GM23248 (cell line): ENCODE measurements at regions not wholly inside any gene's neighbourhood (a gene's known extent, or its start where the extent isn't known, plus 50 kb on each side); places are given as distances from the start of the nearest gene placed in this dataset.
A peak's percentile ranks its signal among the peaks of the same experiment; 100 is the strongest.

Experiments
- DNase-seq: peaks from one replicate; pipeline ENCODE4 v3.0.0-alpha.2; 2015
- H2AFZ ChIP-seq: fragments of 200-600 bp; sonication (generic); 2 replicates; pipeline ENCODE4 v1.6.1; 2016; ENCODE audit warnings: antibody characterized with exemption
- H3F3A ChIP-seq: fragments of 200-600 bp; sonication (generic); 2 replicates; pipeline ENCODE4 v1.6.1; 2016; ENCODE audit warnings: mild to moderate bottlenecking, antibody characterized with exemption, mixed run types; ENCODE audit not compliant: insufficient read depth
- H3K27ac ChIP-seq: fragments of 200-600 bp; sonication (generic); 2 replicates; pipeline ENCODE4 v1.5.1; 2016; ENCODE audit warnings: mild to moderate bottlenecking
- H3K27me3 ChIP-seq: fragments of 200-600 bp; sonication (generic); replicated peaks from 2 replicates; pipeline ENCODE4 v1.6.1; 2016; ENCODE audit warnings: mild to moderate bottlenecking; ENCODE audit not compliant: insufficient read depth
- H3K36me3 ChIP-seq: fragments of 200-600 bp; sonication (generic); 2 replicates; pipeline ENCODE4 v1.6.1; 2016; ENCODE audit warnings: low read depth, mild to moderate bottlenecking
- H3K4me1 ChIP-seq: fragments of 200-600 bp; sonication (generic); 2 replicates; pipeline ENCODE4 v1.6.1; 2016; ENCODE audit warnings: mild to moderate bottlenecking; ENCODE audit not compliant: insufficient read depth
- H3K4me2 ChIP-seq: fragments of 200-600 bp; sonication (generic); one replicate; pipeline ENCODE4 v1.6.1; 2016; ENCODE audit warnings: mild to moderate bottlenecking; ENCODE audit not compliant: unreplicated experiment
- H3K4me3 ChIP-seq: fragments of 200-600 bp; sonication (generic); 2 replicates; pipeline ENCODE4 v1.5.1; 2016; ENCODE audit warnings: mild to moderate bottlenecking
- H3K79me2 ChIP-seq: fragments of 200-600 bp; sonication (generic); 2 replicates; pipeline ENCODE4 v1.6.1; 2016; ENCODE audit warnings: mild to moderate bottlenecking; ENCODE audit not compliant: insufficient read depth
- H3K9ac ChIP-seq: fragments of 200-600 bp; sonication (generic); 2 replicates; pipeline ENCODE4 v1.6.1; 2016; ENCODE audit warnings: mild to moderate bottlenecking
- H3K9me2 ChIP-seq: fragments of 200-600 bp; sonication (generic); 2 replicates; pipeline ENCODE4 v1.6.1; 2016; ENCODE audit warnings: mixed run types, mild to moderate bottlenecking, moderate library complexity; ENCODE audit not compliant: insufficient read depth
- H3K9me3 ChIP-seq: fragments of 200-600 bp; sonication (generic); one replicate; pipeline ENCODE4 v1.6.1; 2017; ENCODE audit warnings: low read depth
- H4K20me1 ChIP-seq: fragments of 200-600 bp; sonication (generic); 2 replicates; pipeline ENCODE4 v1.6.0; 2016; ENCODE audit not compliant: insufficient read depth
- EZH2 ChIP-seq: fragments of 200-600 bp; sonication (generic); IDR thresholded peaks from 2 replicates; pipeline ENCODE4 v1.6.1; 2018; ENCODE audit warnings: antibody characterized with exemption, mild to moderate bottlenecking; ENCODE audit not compliant: insufficient read depth, poor library complexity, severe bottlenecking
- EZH2phosphoT487 ChIP-seq: fragments of 200-600 bp; sonication (generic); IDR thresholded peaks from 2 replicates; pipeline ENCODE4 v1.6.1; 2018; ENCODE audit warnings: antibody characterized with exemption, moderate library complexity, mild to moderate bottlenecking, low read depth; ENCODE audit not compliant: insufficient read depth
- WGBS, 2 experiments: methylation state at CpG; one replicate each; pipeline ENCODE4 v1.1.6; 2015 to 2017; ENCODE audit warnings: low lambda C conversion rate in 2 of 2, low coverage in 1 of 2; ENCODE audit errors: missing lambda C conversion rate in 2 of 2; 5-methylcytosine and 5-hydroxymethylcytosine counted together
- in situ Hi-C: fragments of 300-500 bp; cut with MboI; formaldehyde crosslinking; loops from 2 replicates; pipeline ENCODE4 v1.15.0; 2020

GRCh38 chr1:184188037-184188436 lies 136.5 kb downstream of the TSEN15 start:
- WGBS, 2 experiments: 4 to 6% methylated on average over 2 of the region's 2 CpGs
- no peak overlapping the region for H2AFZ ChIP-seq
- H3K4me2 ChIP-seq: peak overlapping the region; percentile 26
- H3K27me3 ChIP-seq: no peaks in the 10 kb centered on the region
- in situ Hi-C loops: no loop called here
- H3K9me2 ChIP-seq: no peaks in the 10 kb centered on the region
- DNase-seq: peak; percentile 48
- H3F3A ChIP-seq: peaks cover 15% of the 10 kb centered on the region; the same call in 1 of the 2 replicates
- H4K20me1 ChIP-seq: no peaks in the 10 kb centered on the region
- no peaks in the 10 kb centered on the region for H3K9me3 ChIP-seq
- no peak for TF ChIP-seq EZH2
- no peak for TF ChIP-seq EZH2phosphoT487
- H3K4me1 ChIP-seq: peaks cover 22% of the 10 kb centered on the region
- no peak overlapping the region for H3K4me3 ChIP-seq
- no peaks in the 10 kb centered on the region for H3K79me2 ChIP-seq
- H3K27ac ChIP-seq: peak overlapping the region; percentile 20; the same call in 1 of the 2 replicates
- H3K9ac ChIP-seq: no peak overlapping the region
- H3K36me3 ChIP-seq: no peaks in the 10 kb centered on the region

- no peak overlapping the region for H3K9ac ChIP-seq
- H2AFZ ChIP-seq: no peak overlapping the region
- H3K4me1 ChIP-seq: peaks cover 22% of the 10 kb centered on the region
- H3K27me3 ChIP-seq: no peaks in the 10 kb centered on the region
- H3K27ac ChIP-seq: no peak overlapping the region
- no peak for DNase-seq
- H4K20me1 ChIP-seq: no peaks in the 10 kb centered on the region
- H3K4me3 ChIP-seq: no peak overlapping the region
- H3K79me2 ChIP-seq: no peaks in the 10 kb centered on the region
- no peaks in the 10 kb centered on the region for H3K36me3 ChIP-seq
- TF ChIP-seq EZH2phosphoT487: no peak
- TF ChIP-seq EZH2: no peak
- H3K9me3 ChIP-seq: no peaks in the 10 kb centered on the region
- peaks cover 15% of the 10 kb centered on the region; the same call in 1 of the 2 replicates for H3F3A ChIP-seq
- no peak overlapping the region for H3K4me2 ChIP-seq
- H3K9me2 ChIP-seq: no peaks in the 10 kb centered on the region
- in situ Hi-C loops: no loop called here
These were observed 137.8 kb downstream of the TSEN15 start for GRCh38 chr1:184189361-184189760.

- in situ Hi-C loops: no loop called here
- Histone ChIP-seq H3K79me2 (no peaks in the 10 kb centered on the region), H3K27ac (no peak overlapping the region)
These were observed 139.1 kb downstream of the TSEN15 start for GRCh38 chr1:184190616-184191015.

GRCh38 chr1:184191181-184191621 lies 139.7 kb downstream of the TSEN15 start:
- Histone ChIP-seq H3K36me3 (no peaks in the 10 kb centered on the region), H3K27ac (peak overlapping the region; percentile 39), H2AFZ (no peak overlapping the region), H4K20me1 (no peaks in the 10 kb centered on the region), H3F3A (peaks cover 15% of the 10 kb centered on the region; the same call in 1 of the 2 replicates), H3K4me3 (no peak overlapping the region), H3K4me2 (peak overlapping the region; percentile 38), H3K9me3 (no peaks in the 10 kb centered on the region), H3K9ac (peak overlapping the region; percentile 34), H3K79me2 (no peaks in the 10 kb centered on the region), H3K27me3 (no peaks in the 10 kb centered on the region), H3K9me2 (no peaks in the 10 kb centered on the region), H3K4me1 (peaks cover 22% of the 10 kb centered on the region)
- peak; percentile 96 for DNase-seq
- in situ Hi-C loops: no loop called here
- 11 to 16% methylated on average over 11 to 12 of the region's 12 CpGs for WGBS, 2 experiments
- TF ChIP-seq EZH2 (no peak), EZH2phosphoT487 (no peak)

More at GRCh38 chr1:184190616-184191015, 139.1 kb downstream of the TSEN15 start:
- TF ChIP-seq EZH2phosphoT487 (no peak), EZH2 (no peak)
- Histone ChIP-seq H3K4me2 (no peak overlapping the region), H3K9ac (no peak overlapping the region), H3K9me3 (no peaks in the 10 kb centered on the region), H2AFZ (no peak overlapping the region), H3K27me3 (no peaks in the 10 kb centered on the region), H3K36me3 (no peaks in the 10 kb centered on the region), H3K4me1 (peaks cover 22% of the 10 kb centered on the region), H3K4me3 (no peak overlapping the region), H4K20me1 (no peaks in the 10 kb centered on the region), H3F3A (peaks cover 15% of the 10 kb centered on the region; the same call in 1 of the 2 replicates), H3K9me2 (no peaks in the 10 kb centered on the region)
- no peak for DNase-seq
- WGBS, 2 experiments: 82 to 88% methylated on average over 2 of the region's 2 CpGs

GRCh38 chr1:184192796-184193195 lies 141.3 kb downstream of the TSEN15 start:
- H4K20me1 ChIP-seq: no peaks in the 10 kb centered on the region
- 85 to 97% methylated on average over 1 of the region's 1 CpG for WGBS, 2 experiments

More at GRCh38 chr1:184192796-184193195, 141.3 kb downstream of the TSEN15 start:
- no peak for TF ChIP-seq EZH2phosphoT487
- TF ChIP-seq EZH2: no peak
- Histone ChIP-seq H3K4me2 (no peak overlapping the region), H3K79me2 (no peaks in the 10 kb centered on the region), H3K9me2 (no peaks in the 10 kb centered on the region), H3K9ac (no peak overlapping the region), H3K4me1 (peaks cover 19% of the 10 kb centered on the region), H3K27me3 (no peaks in the 10 kb centered on the region), H3K36me3 (no peaks in the 10 kb centered on the region), H3F3A (peaks cover 12% of the 10 kb centered on the region; the same call in 1 of the 2 replicates), H3K27ac (no peak overlapping the region), H3K4me3 (no peak overlapping the region), H2AFZ (no peak overlapping the region), H3K9me3 (no peaks in the 10 kb centered on the region)
- in situ Hi-C loops: no loop called here
- no peak for DNase-seq
